WTC11 (cell line): ENCODE measurements at regions not wholly inside any gene's neighbourhood (a gene's known extent, or its start where the extent isn't known, plus 50 kb on each side); places are given as distances from the start of the nearest gene placed in this dataset.

Source experiments
- ATAC-seq: fragments of 200-7000 bp; cut with Tn5 transposase; 2 replicates; pipeline ENCODE4 v1.10.0; 2021; ENCODE audit warnings: mild to moderate bottlenecking, moderate library complexity
- CTCF ChIA-PET: fragments of 300-600 bp; sonication (Branson Sonifier 250); formaldehyde crosslinking; loops from one replicate; lab custom pipeline; 2021; ENCODE audit warnings: antibody characterized with exemption; lab: Charles Lee
- POLR2A ChIA-PET: fragments of 350-600 bp; sonication (Branson Sonifier 250); formaldehyde crosslinking; loops from one replicate; lab custom pipeline; 2021; ENCODE audit warnings: antibody characterized with exemption; lab: Charles Lee
- DNase-seq: peaks from one replicate; pipeline ENCODE4 v3.0.0; 2021; ENCODE audit warnings: low spot score
- H3K27ac Mint-ChIP-seq: 2 replicates; pipeline ENCODE4 v1.8.0; 2021; ENCODE audit warnings: mixed read lengths
- H3K27me3 Mint-ChIP-seq: 2 replicates; pipeline ENCODE4 v1.8.0; 2021; ENCODE audit warnings: low read depth, mild to moderate bottlenecking, moderate library complexity, mixed read lengths
- H3K36me3 Mint-ChIP-seq: 2 replicates; pipeline ENCODE4 v1.8.0; 2021; ENCODE audit warnings: mixed read lengths
- H3K4me1 Mint-ChIP-seq: 2 replicates; pipeline ENCODE4 v1.8.0; 2022; ENCODE audit warnings: mixed read lengths
- H3K4me3 Mint-ChIP-seq: 2 replicates; pipeline ENCODE4 v1.8.0; 2021; ENCODE audit warnings: mild to moderate bottlenecking, moderate library complexity, mixed read lengths
- H3K9me3 Mint-ChIP-seq: 2 replicates; pipeline ENCODE4 v1.8.0; 2021; ENCODE audit warnings: mixed read lengths
- ELF4 ChIP-seq: sonication (generic); formaldehyde crosslinking; IDR thresholded peaks from 2 replicates; pipeline ENCODE4 v1.8.1; 2022; ENCODE audit warnings: low read depth, mild to moderate bottlenecking, moderate library complexity, missing genetic modification reagents
- FOXJ3 ChIP-seq: sonication (generic); formaldehyde crosslinking; IDR thresholded peaks from 2 replicates; pipeline ENCODE4 v1.9.0; 2021; ENCODE audit warnings: missing genetic modification reagents, mild to moderate bottlenecking, borderline replicate concordance
- KAT7 ChIP-seq: sonication (generic); formaldehyde crosslinking; IDR thresholded peaks from 2 replicates; pipeline ENCODE4 v1.8.1; 2023; ENCODE audit warnings: missing genetic modification reagents, mild to moderate bottlenecking, borderline replicate concordance
- MAX ChIP-seq: sonication (generic); formaldehyde crosslinking; IDR thresholded peaks from 2 replicates; pipeline ENCODE4 v1.8.0; 2022; ENCODE audit warnings: mild to moderate bottlenecking, missing genetic modification reagents
- MXD4 ChIP-seq: fragments of 250-450 bp; sonication (Bioruptor Pico); IDR thresholded peaks from 2 replicates; pipeline ENCODE4 v1.8.0; 2021; ENCODE audit warnings: mild to moderate bottlenecking, moderate library complexity, borderline replicate concordance
- NFYB ChIP-seq: sonication (generic); formaldehyde crosslinking; conservative IDR thresholded peaks from 2 replicates; pipeline ENCODE4 v1.8.0; 2022; ENCODE audit warnings: low read depth, missing genetic modification reagents
- PRDM15 ChIP-seq: sonication (generic); formaldehyde crosslinking; IDR thresholded peaks from 2 replicates; pipeline ENCODE4 v1.8.0; 2022; ENCODE audit warnings: missing genetic modification reagents
- SMAD4 ChIP-seq: sonication (generic); formaldehyde crosslinking; IDR thresholded peaks from 2 replicates; pipeline ENCODE4 v1.8.0; 2022; ENCODE audit warnings: mild to moderate bottlenecking, missing genetic modification reagents
- TCF7 ChIP-seq: sonication (generic); formaldehyde crosslinking; IDR thresholded peaks from 2 replicates; pipeline ENCODE4 v1.8.0; 2022; ENCODE audit warnings: mild to moderate bottlenecking, low read depth, missing genetic modification reagents, moderate library complexity
- TEAD1 ChIP-seq: sonication (generic); formaldehyde crosslinking; IDR thresholded peaks from 2 replicates; pipeline ENCODE4 v1.8.0; 2022; ENCODE audit warnings: mild to moderate bottlenecking, missing genetic modification reagents
- TP53 ChIP-seq: sonication (generic); formaldehyde crosslinking; IDR thresholded peaks from 2 replicates; pipeline ENCODE4 v1.8.1; 2023; ENCODE audit warnings: mild to moderate bottlenecking, missing genetic modification reagents
- ZMAT4 ChIP-seq: fragments of 250-450 bp; sonication (Bioruptor Pico); IDR thresholded peaks from 2 replicates; pipeline ENCODE4 v1.9.0; 2021; ENCODE audit warnings: mild to moderate bottlenecking
- ZNF263 ChIP-seq: sonication (generic); formaldehyde crosslinking; IDR thresholded peaks from 2 replicates; pipeline ENCODE4 v1.8.1; 2022; ENCODE audit warnings: low read depth, mild to moderate bottlenecking, moderate library complexity, missing genetic modification reagents
- ZNF396 ChIP-seq: fragments of 250-450 bp; sonication (Bioruptor Pico); IDR thresholded peaks from 2 replicates; pipeline ENCODE4 v1.8.0; 2021; ENCODE audit warnings: mild to moderate bottlenecking, moderate library complexity, borderline replicate concordance
- TF ChIP-seq, protein P1 (sequence below): sonication (generic); formaldehyde crosslinking; conservative IDR thresholded peaks from 2 replicates; pipeline ENCODE4 v1.8.1; 2022; ENCODE audit warnings: mild to moderate bottlenecking, missing genetic modification reagents
- TF ChIP-seq, protein P2 (sequence below): sonication (generic); formaldehyde crosslinking; IDR thresholded peaks from 2 replicates; pipeline ENCODE4 v1.8.1; 2022; ENCODE audit warnings: mild to moderate bottlenecking, missing genetic modification reagents, moderate library complexity, borderline replicate concordance
- TF ChIP-seq, protein P3 (sequence below): sonication (generic); formaldehyde crosslinking; IDR thresholded peaks from 2 replicates; pipeline ENCODE4 v1.8.0; 2023; ENCODE audit warnings: mild to moderate bottlenecking, missing genetic modification reagents
- TF ChIP-seq, protein P4 (sequence below): fragments of 250-450 bp; sonication (Bioruptor Pico); IDR thresholded peaks from 2 replicates; pipeline ENCODE4 v1.9.0; 2021; ENCODE audit warnings: mild to moderate bottlenecking

DNA sequence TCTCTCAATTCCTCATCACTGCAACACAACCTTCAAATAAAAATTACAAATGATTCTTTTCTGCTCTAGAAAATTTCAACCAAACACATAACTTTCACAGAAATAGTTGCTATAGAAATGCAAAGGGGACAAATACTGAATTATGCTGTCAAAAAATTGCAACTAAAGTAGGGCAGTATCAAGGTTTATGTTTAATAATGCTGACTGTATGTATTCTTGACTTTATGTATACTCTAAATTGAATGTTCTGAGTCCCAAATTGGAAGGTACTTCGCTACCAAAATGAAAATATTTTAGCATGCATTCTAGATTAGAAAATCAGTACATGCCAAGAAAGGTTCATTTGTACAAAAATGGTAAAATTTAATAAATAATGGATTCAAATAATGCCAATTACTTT lies 237.3 kb upstream of the TET2 start (continued):
- TF ChIP-seq PRDM15 (CRISPR knock-in tag) (no peak), NFYB (CRISPR knock-in tag) (no peak), MXD4 (no peak), SMAD4 (CRISPR knock-in tag) (no peak)
- TF ChIP-seq, all 79 proteins: peak for 0

DNA sequence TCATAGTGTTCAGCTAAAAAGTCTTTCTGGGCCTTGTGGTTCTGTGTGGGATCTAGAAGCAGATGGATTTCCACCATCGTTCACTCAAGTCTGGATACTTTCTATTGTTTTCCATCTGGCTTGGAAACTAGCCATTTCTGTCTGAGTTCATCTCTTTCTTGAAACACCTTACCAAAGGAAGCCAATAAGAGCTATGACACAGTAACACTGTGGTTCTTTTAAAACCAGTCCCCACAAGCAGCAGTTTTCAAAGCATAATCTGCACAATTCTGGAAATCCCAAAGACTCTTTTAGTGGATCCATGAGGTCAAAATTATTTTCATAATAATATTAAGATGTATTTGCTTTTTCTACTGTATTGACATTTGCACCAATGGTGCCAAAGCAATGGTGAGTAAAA lies 234.2 kb upstream of the TET2 start:
- Mint-ChIP-seq H3K27me3 (peaks cover 100% of the 10 kb centered on the region), H3K4me3 (no peak overlapping the region), H3K27ac (no peak overlapping the region), H3K36me3 (peaks cover 5% of the 10 kb centered on the region), H3K9me3 (peaks cover 9% of the 10 kb centered on the region; the same call in 1 of the 2 replicates), H3K4me1 (peaks cover 4% of the 10 kb centered on the region)
- POLR2A ChIA-PET: no interaction called here
- CTCF ChIA-PET: no interaction called here
- DNase-seq (no peak), ATAC-seq (no peak)
- TF ChIP-seq, protein P1, sequence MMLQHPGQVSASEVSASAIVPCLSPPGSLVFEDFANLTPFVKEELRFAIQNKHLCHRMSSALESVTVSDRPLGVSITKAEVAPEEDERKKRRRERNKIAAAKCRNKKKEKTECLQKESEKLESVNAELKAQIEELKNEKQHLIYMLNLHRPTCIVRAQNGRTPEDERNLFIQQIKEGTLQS: no peak
- TF ChIP-seq KAT7: no peak
- TF ChIP-seq ELF4 (CRISPR knock-in tag): no peak
- no peak for TF ChIP-seq ZMAT4 (CRISPR knock-in tag)
- no peak for TF ChIP-seq ZNF396 (CRISPR knock-in tag)
- TF ChIP-seq TCF7 (CRISPR knock-in tag): no peak
- TF ChIP-seq, protein P2, sequence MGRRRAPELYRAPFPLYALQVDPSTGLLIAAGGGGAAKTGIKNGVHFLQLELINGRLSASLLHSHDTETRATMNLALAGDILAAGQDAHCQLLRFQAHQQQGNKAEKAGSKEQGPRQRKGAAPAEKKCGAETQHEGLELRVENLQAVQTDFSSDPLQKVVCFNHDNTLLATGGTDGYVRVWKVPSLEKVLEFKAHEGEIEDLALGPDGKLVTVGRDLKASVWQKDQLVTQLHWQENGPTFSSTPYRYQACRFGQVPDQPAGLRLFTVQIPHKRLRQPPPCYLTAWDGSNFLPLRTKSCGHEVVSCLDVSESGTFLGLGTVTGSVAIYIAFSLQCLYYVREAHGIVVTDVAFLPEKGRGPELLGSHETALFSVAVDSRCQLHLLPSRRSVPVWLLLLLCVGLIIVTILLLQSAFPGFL (CRISPR knock-in tag): no peak
- no peak for TF ChIP-seq MXD4
- TF ChIP-seq TEAD1 (CRISPR knock-in tag): no peak
- TF ChIP-seq NFYB (CRISPR knock-in tag): no peak
- TF ChIP-seq TP53 (CRISPR knock-in tag): no peak
- no peak for TF ChIP-seq FOXJ3 (CRISPR knock-in tag)
- no peak for TF ChIP-seq MAX (CRISPR knock-in tag)
- TF ChIP-seq, protein P3, sequence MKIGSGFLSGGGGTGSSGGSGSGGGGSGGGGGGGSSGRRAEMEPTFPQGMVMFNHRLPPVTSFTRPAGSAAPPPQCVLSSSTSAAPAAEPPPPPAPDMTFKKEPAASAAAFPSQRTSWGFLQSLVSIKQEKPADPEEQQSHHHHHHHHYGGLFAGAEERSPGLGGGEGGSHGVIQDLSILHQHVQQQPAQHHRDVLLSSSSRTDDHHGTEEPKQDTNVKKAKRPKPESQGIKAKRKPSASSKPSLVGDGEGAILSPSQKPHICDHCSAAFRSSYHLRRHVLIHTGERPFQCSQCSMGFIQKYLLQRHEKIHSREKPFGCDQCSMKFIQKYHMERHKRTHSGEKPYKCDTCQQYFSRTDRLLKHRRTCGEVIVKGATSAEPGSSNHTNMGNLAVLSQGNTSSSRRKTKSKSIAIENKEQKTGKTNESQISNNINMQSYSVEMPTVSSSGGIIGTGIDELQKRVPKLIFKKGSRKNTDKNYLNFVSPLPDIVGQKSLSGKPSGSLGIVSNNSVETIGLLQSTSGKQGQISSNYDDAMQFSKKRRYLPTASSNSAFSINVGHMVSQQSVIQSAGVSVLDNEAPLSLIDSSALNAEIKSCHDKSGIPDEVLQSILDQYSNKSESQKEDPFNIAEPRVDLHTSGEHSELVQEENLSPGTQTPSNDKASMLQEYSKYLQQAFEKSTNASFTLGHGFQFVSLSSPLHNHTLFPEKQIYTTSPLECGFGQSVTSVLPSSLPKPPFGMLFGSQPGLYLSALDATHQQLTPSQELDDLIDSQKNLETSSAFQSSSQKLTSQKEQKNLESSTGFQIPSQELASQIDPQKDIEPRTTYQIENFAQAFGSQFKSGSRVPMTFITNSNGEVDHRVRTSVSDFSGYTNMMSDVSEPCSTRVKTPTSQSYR (CRISPR knock-in tag): no peak
- TF ChIP-seq ZNF263: no peak
- TF ChIP-seq, protein P4, sequence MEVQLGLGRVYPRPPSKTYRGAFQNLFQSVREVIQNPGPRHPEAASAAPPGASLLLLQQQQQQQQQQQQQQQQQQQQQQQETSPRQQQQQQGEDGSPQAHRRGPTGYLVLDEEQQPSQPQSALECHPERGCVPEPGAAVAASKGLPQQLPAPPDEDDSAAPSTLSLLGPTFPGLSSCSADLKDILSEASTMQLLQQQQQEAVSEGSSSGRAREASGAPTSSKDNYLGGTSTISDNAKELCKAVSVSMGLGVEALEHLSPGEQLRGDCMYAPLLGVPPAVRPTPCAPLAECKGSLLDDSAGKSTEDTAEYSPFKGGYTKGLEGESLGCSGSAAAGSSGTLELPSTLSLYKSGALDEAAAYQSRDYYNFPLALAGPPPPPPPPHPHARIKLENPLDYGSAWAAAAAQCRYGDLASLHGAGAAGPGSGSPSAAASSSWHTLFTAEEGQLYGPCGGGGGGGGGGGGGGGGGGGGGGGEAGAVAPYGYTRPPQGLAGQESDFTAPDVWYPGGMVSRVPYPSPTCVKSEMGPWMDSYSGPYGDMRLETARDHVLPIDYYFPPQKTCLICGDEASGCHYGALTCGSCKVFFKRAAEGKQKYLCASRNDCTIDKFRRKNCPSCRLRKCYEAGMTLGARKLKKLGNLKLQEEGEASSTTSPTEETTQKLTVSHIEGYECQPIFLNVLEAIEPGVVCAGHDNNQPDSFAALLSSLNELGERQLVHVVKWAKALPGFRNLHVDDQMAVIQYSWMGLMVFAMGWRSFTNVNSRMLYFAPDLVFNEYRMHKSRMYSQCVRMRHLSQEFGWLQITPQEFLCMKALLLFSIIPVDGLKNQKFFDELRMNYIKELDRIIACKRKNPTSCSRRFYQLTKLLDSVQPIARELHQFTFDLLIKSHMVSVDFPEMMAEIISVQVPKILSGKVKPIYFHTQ (CRISPR knock-in tag): no peak
- no peak for TF ChIP-seq PRDM15 (CRISPR knock-in tag)
